Caco-2 (cell line): ENCODE measurements at regions not wholly inside any gene's neighbourhood (a gene's known extent, or its start where the extent isn't known, plus 50 kb on each side); places are given as distances from the start of the nearest gene placed in this dataset.
A peak's percentile ranks its signal among the peaks of the same experiment; 100 is the strongest.

Source experiments
- BruUV-seq: library from RNA; stranded (reverse); fragments of 400-500 nt; replicated peaks from 2 replicates; lab custom pipeline; 2021; lab: Mats Ljungman, UMichigan
- CTCF ChIA-PET: fragments of 300-600 bp; sonication (Branson Sonifier 250); formaldehyde crosslinking; loops from one replicate; lab custom pipeline; 2022; ENCODE audit warnings: antibody characterized with exemption; lab: Charles Lee
- POLR2A ChIA-PET: fragments of 300-600 bp; sonication (Branson Sonifier 250); formaldehyde crosslinking; loops from one replicate; lab custom pipeline; 2022; ENCODE audit warnings: antibody characterized with exemption; lab: Charles Lee
- DNase-seq, 2 experiments: peaks; one replicate each; pipeline versions ENCODE4 v3.0.0 to v3.0.0-alpha.2; 2020 to 2022
- H3K27me3 ChIP-seq: replicated peaks from 2 replicates; pipeline ENCODE4 v1.6.0; 2011; ENCODE audit warnings: low read length; ENCODE audit not compliant: control insufficient read depth, insufficient read depth
- H3K36me3 ChIP-seq: 2 replicates; pipeline ENCODE4 v1.5.1; 2011; ENCODE audit warnings: low read length; ENCODE audit not compliant: control insufficient read depth, insufficient read depth
- H3K4me1 ChIP-seq: fragments of 250-450 bp; sonication (Bioruptor Pico); 2 replicates; pipeline ENCODE4 v1.5.1; 2020; ENCODE audit warnings: mild to moderate bottlenecking
- H3K4me3 ChIP-seq: 2 replicates; pipeline ENCODE4 v1.5.1; 2011; ENCODE audit warnings: low read depth, mild to moderate bottlenecking, control low read depth, low read length
- H3K9me3 ChIP-seq: fragments of 250-450 bp; sonication (Bioruptor Pico); 2 replicates; pipeline ENCODE4 v1.5.1; 2020; ENCODE audit warnings: mild to moderate bottlenecking, moderate library complexity
- H3K27ac Mint-ChIP-seq: one replicate; pipeline ENCODE4 v1.8.0; 2022; ENCODE audit warnings: mixed read lengths; ENCODE audit not compliant: unreplicated experiment
- H3K27me3 Mint-ChIP-seq: one replicate; pipeline ENCODE4 v1.8.0; 2022; ENCODE audit warnings: mixed read lengths; ENCODE audit not compliant: insufficient read depth, unreplicated experiment
- H3K36me3 Mint-ChIP-seq: one replicate; pipeline ENCODE4 v1.8.0; 2022; ENCODE audit warnings: mild to moderate bottlenecking, mixed read lengths; ENCODE audit not compliant: insufficient read depth, unreplicated experiment
- H3K4me1 Mint-ChIP-seq: one replicate; pipeline ENCODE4 v1.8.0; 2022; ENCODE audit warnings: low read depth, mixed read lengths; ENCODE audit not compliant: unreplicated experiment
- H3K4me3 Mint-ChIP-seq: one replicate; pipeline ENCODE4 v1.8.0; 2022; ENCODE audit warnings: mild to moderate bottlenecking, moderate library complexity, mixed read lengths; ENCODE audit not compliant: unreplicated experiment
- H3K9me3 Mint-ChIP-seq: one replicate; pipeline ENCODE4 v1.8.0; 2022; ENCODE audit warnings: mixed read lengths; ENCODE audit not compliant: unreplicated experiment
- intact Hi-C: fragments of 100-400 bp; cut with micrococcal nuclease; formaldehyde crosslinking; loops from one replicate; pipeline ENCODE4 v1.10.0; 2022; ENCODE audit not compliant: unreplicated experiment
- TF ChIP-seq, protein P1 (sequence below), 2 experiments: fragments of 200-600 bp in 1 of 2; IDR thresholded peaks; 1 replicate in 1 of 2; 2 replicates in 1 of 2; pipeline versions ENCODE4 v1.5.1 to v1.8.0; 2011 to 2022; ENCODE audit warnings: antibody characterized with exemption in 1 of 2, control low read depth in 1 of 2, inconsistent platforms in 1 of 2, low read depth in 1 of 2, low read length in 1 of 2, mild to moderate bottlenecking in 1 of 2, moderate library complexity in 1 of 2; ENCODE audit not compliant: insufficient read depth in 1 of 2, severe bottlenecking in 1 of 2, unreplicated experiment in 1 of 2

DNA sequence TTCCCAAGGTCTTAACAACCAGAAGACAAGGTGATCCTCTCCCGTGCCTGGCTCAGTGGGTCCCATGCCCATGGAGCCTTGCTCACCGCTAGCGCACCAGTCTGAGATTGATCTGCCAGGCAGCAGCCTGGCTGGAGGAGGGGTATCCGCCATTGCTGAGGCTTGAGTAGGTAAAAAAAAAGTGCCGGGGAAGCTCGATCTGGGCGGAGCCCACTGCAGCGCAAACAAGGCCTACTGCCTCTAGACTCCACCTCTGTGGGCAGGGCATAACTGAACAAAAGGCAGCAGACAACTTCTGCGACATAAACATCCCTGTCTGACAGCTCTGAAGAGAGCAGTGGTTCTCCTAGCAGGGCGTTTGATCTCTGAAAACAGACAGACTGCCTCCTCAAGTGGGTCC is 104.0 kb downstream of the C14orf39 start:
- Mint-ChIP-seq H3K27me3 (peaks cover 8% of the 10 kb centered on the region), H3K27ac (no peak overlapping the region), H3K4me3 (peak overlapping the region; percentile 66), H3K36me3 (no peaks in the 10 kb centered on the region), H3K4me1 (no peaks in the 10 kb centered on the region), H3K9me3 (peaks cover 10% of the 10 kb centered on the region)
- BruUV-seq = no TSS peak
- Histone ChIP-seq H3K4me1 (no peaks in the 10 kb centered on the region), H3K4me3 (peak overlapping the region; percentile 12; the same call in 1 of the 2 replicates), H3K36me3 (no peaks in the 10 kb centered on the region), H3K9me3 (no peaks in the 10 kb centered on the region), H3K27me3 (no peaks in the 10 kb centered on the region; the same call in 1 of the 2 replicates)
- TF ChIP-seq, protein P1, sequence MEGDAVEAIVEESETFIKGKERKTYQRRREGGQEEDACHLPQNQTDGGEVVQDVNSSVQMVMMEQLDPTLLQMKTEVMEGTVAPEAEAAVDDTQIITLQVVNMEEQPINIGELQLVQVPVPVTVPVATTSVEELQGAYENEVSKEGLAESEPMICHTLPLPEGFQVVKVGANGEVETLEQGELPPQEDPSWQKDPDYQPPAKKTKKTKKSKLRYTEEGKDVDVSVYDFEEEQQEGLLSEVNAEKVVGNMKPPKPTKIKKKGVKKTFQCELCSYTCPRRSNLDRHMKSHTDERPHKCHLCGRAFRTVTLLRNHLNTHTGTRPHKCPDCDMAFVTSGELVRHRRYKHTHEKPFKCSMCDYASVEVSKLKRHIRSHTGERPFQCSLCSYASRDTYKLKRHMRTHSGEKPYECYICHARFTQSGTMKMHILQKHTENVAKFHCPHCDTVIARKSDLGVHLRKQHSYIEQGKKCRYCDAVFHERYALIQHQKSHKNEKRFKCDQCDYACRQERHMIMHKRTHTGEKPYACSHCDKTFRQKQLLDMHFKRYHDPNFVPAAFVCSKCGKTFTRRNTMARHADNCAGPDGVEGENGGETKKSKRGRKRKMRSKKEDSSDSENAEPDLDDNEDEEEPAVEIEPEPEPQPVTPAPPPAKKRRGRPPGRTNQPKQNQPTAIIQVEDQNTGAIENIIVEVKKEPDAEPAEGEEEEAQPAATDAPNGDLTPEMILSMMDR (IDR thresholded peaks at IDR 0.05; ENCODE audit: insufficient read depth in 1 of 2, low read depth in 1 of 2, low read length in 1 of 2, severe bottlenecking in 1 of 2, unreplicated experiment in 1 of 2) = no peak
- intact Hi-C loops = no loop called here
- ChIA-PET POLR2A (interaction anchor here (0.6 to 1.2 kb wide), 2 partner anchors 133 to 608 kb away, joined by 3 to 9 read pairs; partner anchors contain the start of gene PPM1A), CTCF (no interaction called here)
- DNase-seq = peak in 1 of 2 experiments; percentile 21
